ENCODE measurements at regions not wholly inside any gene's neighbourhood (a gene's known extent, or its start where the extent isn't known, plus 50 kb on each side); places are given as distances from the start of the nearest gene placed in this dataset.

- no peak for TF ChIP-seq EZH2 (IDR thresholded peaks at IDR 0.05; ENCODE audit: low read length, missing control alignments)
- no peak for TF ChIP-seq CTCF (conservative IDR thresholded peaks at IDR 0.05 in 1 of 2, IDR thresholded peaks at IDR 0.05 in 1 of 2; ENCODE audit: low read depth in 1 of 2, low read length in 2 of 2)
Measured at GRCh38 chr15:24017470-24017869, 330.4 kb upstream of the NDN start.

All from fibroblast of lung (primary cell).